ENCODE measurements at regions not wholly inside any gene's neighbourhood (a gene's known extent, or its start where the extent isn't known, plus 50 kb on each side); places are given as distances from the start of the nearest gene placed in this dataset.

DNA sequence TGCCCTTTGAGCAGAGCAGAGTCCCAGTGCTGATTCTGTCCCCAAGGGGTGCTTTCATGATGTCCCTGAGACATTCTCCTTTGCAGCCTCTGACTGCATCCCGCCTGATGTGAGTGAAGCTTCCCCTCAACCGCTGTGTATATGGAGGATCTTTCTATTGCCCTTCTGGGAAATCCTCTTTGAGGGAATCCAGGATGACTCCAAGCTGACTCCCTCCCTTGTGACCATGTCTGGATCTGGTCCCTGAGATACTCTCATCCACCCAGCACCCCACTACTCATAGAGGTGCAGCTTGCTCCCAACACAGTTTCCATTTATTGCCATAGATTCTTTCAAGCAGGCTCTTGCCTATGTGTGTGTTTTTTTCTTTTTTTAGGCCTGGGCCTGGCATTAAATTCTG lies 216.5 kb downstream of the SEC61B start:
- Histone ChIP-seq H3K9me3 (ENCODE audit: control insufficient read depth in 4 of 4, insufficient read depth in 3 of 4, low read length in 3 of 4) (no peaks in the 10 kb centered on the region), H3K27me3 (ENCODE audit: control insufficient read depth in 3 of 3, insufficient read depth in 3 of 3, low read length in 2 of 3) (peaks cover 0 to 11% (median 0%) of the 10 kb centered on the region in 3 donors), H3K4me3 (no peak overlapping the region), H3K4me1 (ENCODE audit: control insufficient read depth in 5 of 5, insufficient read depth in 5 of 5, low read length in 5 of 5) (peaks cover 0 to 3% (median 0%) of the 10 kb centered on the region in 5 donors), H3K36me3 (ENCODE audit: control insufficient read depth in 4 of 4, insufficient read depth in 4 of 4, low read length in 4 of 4) (no peaks in the 10 kb centered on the region), H3K27ac (ENCODE audit: low read depth in 1 of 2, low read length in 1 of 2) (no peak overlapping the region), H3K9ac (ENCODE audit: insufficient read depth in 1 of 2, low read length in 2 of 2) (no peak overlapping the region)
- WGBS, 2 donors: 97 to 98% methylated on average over 2 of the region's 2 CpGs
- TF ChIP-seq CTCF (IDR thresholded peaks at IDR 0.05; ENCODE audit: control extremely low read depth, extremely low read depth): no peak
- DNase-seq (no peak), ATAC-seq (ENCODE audit: insufficient read depth, low FRiP score) (no peak)

GRCh38 chr9:99441829-99442228 lies 219.7 kb downstream of the SEC61B start:
- Histone ChIP-seq H3K27ac (ENCODE audit: low read depth in 1 of 2, low read length in 1 of 2) (no peak overlapping the region), H3K27me3 (ENCODE audit: control insufficient read depth in 3 of 3, insufficient read depth in 3 of 3, low read length in 2 of 3) (peaks cover 0 to 19% (median 0%) of the 10 kb centered on the region in 3 donors), H3K9me3 (ENCODE audit: control insufficient read depth in 4 of 4, insufficient read depth in 3 of 4, low read length in 3 of 4) (no peaks in the 10 kb centered on the region), H3K36me3 (ENCODE audit: control insufficient read depth in 4 of 4, insufficient read depth in 4 of 4, low read length in 4 of 4) (no peaks in the 10 kb centered on the region), H3K9ac (ENCODE audit: insufficient read depth in 1 of 2, low read length in 2 of 2) (no peak overlapping the region), H3K4me3 (no peak overlapping the region), H3K4me1 (ENCODE audit: control insufficient read depth in 5 of 5, insufficient read depth in 5 of 5, low read length in 5 of 5) (peaks cover 0 to 7% (median 0%) of the 10 kb centered on the region in 5 donors)
- no peak for TF ChIP-seq CTCF (IDR thresholded peaks at IDR 0.05; ENCODE audit: control extremely low read depth, extremely low read depth)
- no peak for ATAC-seq (ENCODE audit: insufficient read depth, low FRiP score)
- no peak for DNase-seq

GRCh38 chr9:99445371-99445891 lies 223.3 kb downstream of the SEC61B start:
- peak overlapping the region; percentile 69 to 74 for H3K27ac ChIP-seq (ENCODE audit: low read depth in 1 of 2, low read length in 1 of 2)
- no peak for TF ChIP-seq CTCF (IDR thresholded peaks at IDR 0.05; ENCODE audit: control extremely low read depth, extremely low read depth)
- no peak overlapping the region for H3K4me3 ChIP-seq
- peaks cover 0 to 33% (median 2%) of the 10 kb centered on the region in 3 donors for H3K27me3 ChIP-seq (ENCODE audit: control insufficient read depth in 3 of 3, insufficient read depth in 3 of 3, low read length in 2 of 3)
- H3K9me3 ChIP-seq (ENCODE audit: control insufficient read depth in 4 of 4, insufficient read depth in 3 of 4, low read length in 3 of 4): no peaks in the 10 kb centered on the region
- H3K9ac ChIP-seq (ENCODE audit: insufficient read depth in 1 of 2, low read length in 2 of 2): no peak overlapping the region
- H3K4me1 ChIP-seq (ENCODE audit: control insufficient read depth in 5 of 5, insufficient read depth in 5 of 5, low read length in 5 of 5): peaks cover 0 to 7% (median 0%) of the 10 kb centered on the region in 5 donors
- DNase-seq: peak in 1 of 3 donors; percentile 16
- H3K36me3 ChIP-seq (ENCODE audit: control insufficient read depth in 4 of 4, insufficient read depth in 4 of 4, low read length in 4 of 4): no peaks in the 10 kb centered on the region
- WGBS, 2 donors: 67 to 84% methylated on average over 4 of the region's 4 CpGs
- peak; percentile 79 for ATAC-seq (ENCODE audit: insufficient read depth, low FRiP score)

DNA sequence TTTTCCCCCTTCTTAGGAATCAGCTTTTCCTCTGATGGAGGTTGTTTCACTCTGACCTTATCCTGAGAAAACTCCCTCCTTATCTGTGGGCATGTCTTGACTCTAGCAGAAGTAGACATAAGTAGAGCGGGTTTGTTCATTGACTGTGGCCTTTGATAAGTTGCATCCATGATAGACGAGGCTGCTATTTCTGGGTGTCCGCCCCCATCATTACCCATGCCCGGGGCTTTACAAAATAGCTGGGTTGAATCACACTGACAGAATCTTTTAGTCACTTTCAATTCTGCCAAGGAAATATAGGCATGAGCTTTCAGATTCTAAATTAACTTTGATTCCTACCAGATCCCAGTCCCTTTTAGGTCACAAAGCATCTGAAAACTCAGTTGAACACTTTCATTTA lies 223.8 kb downstream of the SEC61B start:
- Histone ChIP-seq H3K9ac (ENCODE audit: insufficient read depth in 1 of 2, low read length in 2 of 2) (no peak overlapping the region), H3K36me3 (ENCODE audit: control insufficient read depth in 4 of 4, insufficient read depth in 4 of 4, low read length in 4 of 4) (no peaks in the 10 kb centered on the region), H3K27ac (ENCODE audit: low read depth in 1 of 2, low read length in 1 of 2) (peak overlapping the region in 1 of 2 donors; percentile 74), H3K4me3 (no peak overlapping the region), H3K27me3 (ENCODE audit: control insufficient read depth in 3 of 3, insufficient read depth in 3 of 3, low read length in 2 of 3) (peaks cover 0 to 37% (median 2%) of the 10 kb centered on the region in 3 donors), H3K4me1 (ENCODE audit: control insufficient read depth in 5 of 5, insufficient read depth in 5 of 5, low read length in 5 of 5) (peaks cover 0 to 7% (median 0%) of the 10 kb centered on the region in 5 donors), H3K9me3 (ENCODE audit: control insufficient read depth in 4 of 4, insufficient read depth in 3 of 4, low read length in 3 of 4) (no peaks in the 10 kb centered on the region)
- WGBS, 2 donors: 75 to 85% methylated on average over 4 of the region's 4 CpGs
- ATAC-seq (ENCODE audit: insufficient read depth, low FRiP score) (peak; percentile 42), DNase-seq (no peak)
- no peak for TF ChIP-seq CTCF (IDR thresholded peaks at IDR 0.05; ENCODE audit: control extremely low read depth, extremely low read depth)
